Parathyroid adenoma (tissue), 2 donors: ENCODE measurements at regions not wholly inside any gene's neighbourhood (a gene's known extent, or its start where the extent isn't known, plus 50 kb on each side); places are given as distances from the start of the nearest gene placed in this dataset.
"Not testable (repeated sequence)": the region's sequence is repeated elsewhere in the genome, so short reads cannot be mapped to it uniquely, and the experiment has no call there.

Experiments
- H2AFZ ChIP-seq: fragments of 300-600 bp; sonication (generic); one replicate; pipeline ENCODE4 v1.7.0; 2017; ENCODE audit warnings: antibody characterized with exemption, mild to moderate bottlenecking
- H3K27ac ChIP-seq: fragments of 300-600 bp; sonication (generic); one replicate; pipeline ENCODE4 v1.7.0; 2017
- H3K27me3 ChIP-seq: fragments of 300-600 bp; sonication (generic); one replicate; pipeline ENCODE4 v1.7.0; 2017; ENCODE audit warnings: low read length; ENCODE audit not compliant: control insufficient read depth, insufficient read depth
- H3K36me3 ChIP-seq: fragments of 300-600 bp; sonication (generic); one replicate; pipeline ENCODE4 v1.7.0; 2017; ENCODE audit warnings: low read length; ENCODE audit not compliant: control insufficient read depth, insufficient read depth
- H3K4me1 ChIP-seq: fragments of 300-600 bp; sonication (generic); one replicate; pipeline ENCODE4 v1.7.0; 2017; ENCODE audit warnings: control low read depth
- H3K4me2 ChIP-seq: fragments of 300-600 bp; sonication (generic); one replicate; pipeline ENCODE4 v1.7.0; 2017; ENCODE audit warnings: low read length
- H3K4me3 ChIP-seq: fragments of 300-600 bp; sonication (generic); one replicate; pipeline ENCODE4 v1.7.0; 2017; ENCODE audit warnings: low read depth, low read length
- H3K79me2 ChIP-seq: fragments of 300-600 bp; sonication (generic); one replicate; pipeline ENCODE4 v1.7.0; 2017; ENCODE audit warnings: control low read depth
- H3K9ac ChIP-seq: fragments of 300-600 bp; sonication (generic); one replicate; pipeline ENCODE4 v1.7.0; 2017; ENCODE audit warnings: mild to moderate bottlenecking
- H3K9me3 ChIP-seq: fragments of 300-600 bp; sonication (generic); one replicate; pipeline ENCODE4 v1.7.0; 2017; ENCODE audit warnings: low read length; ENCODE audit not compliant: control insufficient read depth
- CTCF ChIP-seq: fragments of 300-600 bp; sonication (generic); IDR thresholded peaks from one replicate; pipeline ENCODE4 v1.7.0; 2017; ENCODE audit warnings: antibody characterized with exemption, mild to moderate bottlenecking
- donor health status: primary hyperparathyroidism.

GRCh38 chr20:30275073-30275472, 982.4 kb upstream of the DEFB115 start:
- H3K79me2 ChIP-seq, H3K4me3 ChIP-seq, H3K9ac ChIP-seq, H3K4me2 ChIP-seq, H3K9me3 ChIP-seq, H3K27me3 ChIP-seq, H3K27ac ChIP-seq, H3K36me3 ChIP-seq, H3K4me1 ChIP-seq, H2AFZ ChIP-seq: not testable (repeated sequence)

- Histone ChIP-seq H3K9me3 (no peaks in the 10 kb centered on the region), H3K4me2 (no peak overlapping the region), H3K4me1 (no peaks in the 10 kb centered on the region), H3K9ac (no peak overlapping the region), H3K27ac (no peak overlapping the region), H3K27me3 (no peaks in the 10 kb centered on the region), H2AFZ (no peak overlapping the region), H3K79me2 (no peaks in the 10 kb centered on the region), H3K4me3 (no peak overlapping the region), H3K36me3 (no peaks in the 10 kb centered on the region)
- TF ChIP-seq CTCF: no peak
Measured at GRCh38 chr20:30281584-30282197, 975.8 kb upstream of the DEFB115 start.

GRCh38 chr20:30283476-30284280, 973.8 kb upstream of the DEFB115 start:
- H3K27me3 ChIP-seq, H3K9me3 ChIP-seq, H3K9ac ChIP-seq, H3K4me1 ChIP-seq, H3K36me3 ChIP-seq, H3K79me2 ChIP-seq, H3K27ac ChIP-seq: not testable (repeated sequence)
- H2AFZ ChIP-seq: peak overlapping the region; percentile 22
- H3K4me3 ChIP-seq: peak overlapping the region; percentile 55
- peak overlapping the region; percentile 82 for H3K4me2 ChIP-seq

GRCh38 chr20:30284281-30284905, 973.1 kb upstream of the DEFB115 start:
- H3K27ac ChIP-seq: no peak overlapping the region
- H3K79me2 ChIP-seq: no peaks in the 10 kb centered on the region
- no peaks in the 10 kb centered on the region for H3K9me3 ChIP-seq
- peak overlapping the region; percentile 55 for H3K4me3 ChIP-seq
- H3K4me1 ChIP-seq: no peaks in the 10 kb centered on the region
- no peaks in the 10 kb centered on the region for H3K36me3 ChIP-seq
- TF ChIP-seq CTCF: no peak
- no peaks in the 10 kb centered on the region for H3K27me3 ChIP-seq
- H2AFZ ChIP-seq: no peak overlapping the region
- H3K4me2 ChIP-seq: peak overlapping the region; percentile 82
- H3K9ac ChIP-seq: no peak overlapping the region

- H3K79me2 ChIP-seq: no peaks in the 10 kb centered on the region
- TF ChIP-seq CTCF: no peak
- no peak overlapping the region for H3K4me2 ChIP-seq
- no peak overlapping the region for H3K27ac ChIP-seq
- no peaks in the 10 kb centered on the region for H3K27me3 ChIP-seq
- no peak overlapping the region for H3K9ac ChIP-seq
- no peak overlapping the region for H3K4me3 ChIP-seq
- no peak overlapping the region for H2AFZ ChIP-seq
- H3K36me3 ChIP-seq: no peaks in the 10 kb centered on the region
- H3K9me3 ChIP-seq: no peaks in the 10 kb centered on the region
- H3K4me1 ChIP-seq: no peaks in the 10 kb centered on the region
Measured at GRCh38 chr20:30285677-30286076, 971.8 kb upstream of the DEFB115 start.
